ENCODE measurements at regions not wholly inside any gene's neighbourhood (a gene's known extent, or its start where the extent isn't known, plus 50 kb on each side); places are given as distances from the start of the nearest gene placed in this dataset.

GRCh38 chrX:16002185-16002584 lies 121.2 kb upstream of the GRPR start:
- no peak overlapping the region for H3K4me3 ChIP-seq (replicated peaks in 1 of 3; ENCODE audit: insufficient read depth in 1 of 3, low read depth in 1 of 3, low read length in 3 of 3)
- no peaks in the 10 kb centered on the region for H3K9me1 ChIP-seq (replicated peaks; ENCODE audit: control insufficient read depth, extremely low read depth, insufficient read depth, low read length)
- peaks cover 12% of the 10 kb centered on the region for H3K4me1 ChIP-seq (ENCODE audit: control insufficient read depth, extremely low read depth, insufficient read depth, low read length)
- TF ChIP-seq, protein P1, sequence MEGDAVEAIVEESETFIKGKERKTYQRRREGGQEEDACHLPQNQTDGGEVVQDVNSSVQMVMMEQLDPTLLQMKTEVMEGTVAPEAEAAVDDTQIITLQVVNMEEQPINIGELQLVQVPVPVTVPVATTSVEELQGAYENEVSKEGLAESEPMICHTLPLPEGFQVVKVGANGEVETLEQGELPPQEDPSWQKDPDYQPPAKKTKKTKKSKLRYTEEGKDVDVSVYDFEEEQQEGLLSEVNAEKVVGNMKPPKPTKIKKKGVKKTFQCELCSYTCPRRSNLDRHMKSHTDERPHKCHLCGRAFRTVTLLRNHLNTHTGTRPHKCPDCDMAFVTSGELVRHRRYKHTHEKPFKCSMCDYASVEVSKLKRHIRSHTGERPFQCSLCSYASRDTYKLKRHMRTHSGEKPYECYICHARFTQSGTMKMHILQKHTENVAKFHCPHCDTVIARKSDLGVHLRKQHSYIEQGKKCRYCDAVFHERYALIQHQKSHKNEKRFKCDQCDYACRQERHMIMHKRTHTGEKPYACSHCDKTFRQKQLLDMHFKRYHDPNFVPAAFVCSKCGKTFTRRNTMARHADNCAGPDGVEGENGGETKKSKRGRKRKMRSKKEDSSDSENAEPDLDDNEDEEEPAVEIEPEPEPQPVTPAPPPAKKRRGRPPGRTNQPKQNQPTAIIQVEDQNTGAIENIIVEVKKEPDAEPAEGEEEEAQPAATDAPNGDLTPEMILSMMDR (IDR thresholded peaks at IDR 0.05; ENCODE audit: extremely low read depth in 1 of 2, insufficient read depth in 1 of 2, low read depth in 1 of 2, low read length in 2 of 2) = no peak
- TF ChIP-seq POLR2A (IDR thresholded peaks at IDR 0.05; ENCODE audit: low read depth, low read length) (no peak), JUN (IDR thresholded peaks at IDR 0.05; ENCODE audit: borderline replicate concordance, insufficient read depth, insufficient read length, low read depth) (peak; percentile 51)
- peak overlapping the region; percentile 58 for H3K4me2 ChIP-seq (ENCODE audit: insufficient read depth, low read length)
- BruUV-seq (replicated peaks) = no TSS peak
- ChIA-PET CTCF (no interaction called here), POLR2A (no interaction called here)
- H2AFZ ChIP-seq (ENCODE audit: low read depth, low read length) = peak overlapping the region; percentile 59
- peak; percentile 60 for FAIRE-seq
- H4K20me1 ChIP-seq (replicated peaks; ENCODE audit: control insufficient read depth, extremely low read depth, insufficient read depth, low read length) = no peaks in the 10 kb centered on the region
- no peaks in the 10 kb centered on the region for H3K9me3 ChIP-seq (replicated peaks; ENCODE audit: control insufficient read depth, insufficient read depth, low read length)
- dilution Hi-C loops (cut with MboI; ENCODE audit: extremely low pct_ligation_motif_present, low sequenced_read_pairs) = no loop called here
- H3K27ac ChIP-seq (ENCODE audit: insufficient read depth, low read depth, low read length) = peak overlapping the region; percentile 35
- H3K79me2 ChIP-seq (ENCODE audit: control insufficient read depth, insufficient read depth, low read length) = no peaks in the 10 kb centered on the region
- H3K9ac ChIP-seq (replicated peaks; ENCODE audit: extremely low read depth, insufficient read depth, low read length) = no peak overlapping the region
- peak; percentile 50 for DNase-seq (ENCODE audit: low read depth, low spot score)
- H3K27me3 ChIP-seq (ENCODE audit: control insufficient read depth in 2 of 2, insufficient read depth in 2 of 2, low read length in 2 of 2) = no peaks in the 10 kb centered on the region
- intact Hi-C loops (cut with micrococcal nuclease) = loop anchor here (2.0 kb wide), 1 partner anchor 13 kb away; no protein-coding TSS in a partner anchor
- no peaks in the 10 kb centered on the region for H3K36me3 ChIP-seq (ENCODE audit: control insufficient read depth in 2 of 2, extremely low read depth in 1 of 2, insufficient read depth in 2 of 2, low read length in 2 of 2)

- Histone ChIP-seq H3K9me1 (replicated peaks; ENCODE audit: control insufficient read depth, extremely low read depth, insufficient read depth, low read length) (no peaks in the 10 kb centered on the region), H4K20me1 (replicated peaks; ENCODE audit: control insufficient read depth, extremely low read depth, insufficient read depth, low read length) (no peaks in the 10 kb centered on the region), H3K9me3 (replicated peaks; ENCODE audit: control insufficient read depth, insufficient read depth, low read length) (no peaks in the 10 kb centered on the region), H3K27me3 (ENCODE audit: control insufficient read depth in 2 of 2, insufficient read depth in 2 of 2, low read length in 2 of 2) (no peaks in the 10 kb centered on the region), H3K4me1 (ENCODE audit: control insufficient read depth, extremely low read depth, insufficient read depth, low read length) (peaks cover 12% of the 10 kb centered on the region), H2AFZ (ENCODE audit: low read depth, low read length) (no peak overlapping the region), H3K79me2 (ENCODE audit: control insufficient read depth, insufficient read depth, low read length) (no peaks in the 10 kb centered on the region), H3K4me3 (replicated peaks in 1 of 3; ENCODE audit: insufficient read depth in 1 of 3, low read depth in 1 of 3, low read length in 3 of 3) (no peak overlapping the region), H3K9ac (replicated peaks; ENCODE audit: extremely low read depth, insufficient read depth, low read length) (no peak overlapping the region), H3K27ac (ENCODE audit: insufficient read depth, low read depth, low read length) (no peak overlapping the region), H3K36me3 (ENCODE audit: control insufficient read depth in 2 of 2, extremely low read depth in 1 of 2, insufficient read depth in 2 of 2, low read length in 2 of 2) (no peaks in the 10 kb centered on the region), H3K4me2 (ENCODE audit: insufficient read depth, low read length) (no peak overlapping the region)
- CTCF ChIA-PET = no interaction called here
- no peak for TF ChIP-seq MYC (IDR thresholded peaks at IDR 0.05; ENCODE audit: low read depth, low read length)
- no peak for TF ChIP-seq POLR2A (IDR thresholded peaks at IDR 0.05; ENCODE audit: low read depth, low read length)
- no TSS peak for BruUV-seq (replicated peaks)
- dilution Hi-C loops (cut with MboI; ENCODE audit: extremely low pct_ligation_motif_present, low sequenced_read_pairs) (no loop called here), intact Hi-C loops (cut with micrococcal nuclease) (no loop called here)
- FAIRE-seq (no peak), DNase-seq (ENCODE audit: low read depth, low spot score) (no peak)
- POLR2A ChIA-PET = no interaction called here
Observed at GRCh38 chrX:15998350-15998749, 125.0 kb upstream of the GRPR start.
